ENCODE measurements at regions not wholly inside any gene's neighbourhood (a gene's known extent, or its start where the extent isn't known, plus 50 kb on each side); places are given as distances from the start of the nearest gene placed in this dataset.
"Not testable (repeated sequence)": the region's sequence is repeated elsewhere in the genome, so short reads cannot be mapped to it uniquely, and the experiment has no call there.

GRCh38 chr18:76610933-76611749 is 116.1 kb upstream of the ZNF516 start:
- ATAC-seq = no peak
- H3K4me3 Mint-ChIP-seq = no peak overlapping the region
- DNase-seq (ENCODE audit: low spot score) = no peak
- no peaks in the 10 kb centered on the region for H3K36me3 Mint-ChIP-seq
- H3K9me3 Mint-ChIP-seq = peaks cover 3% of the 10 kb centered on the region
- H3K4me1 Mint-ChIP-seq (ENCODE audit: low read depth in 2 of 2) = no peaks in the 10 kb centered on the region
- no peak overlapping the region for H3K27ac Mint-ChIP-seq
- H3K27me3 Mint-ChIP-seq = peaks cover 0 to 8% of the 10 kb centered on the region in 2 donors

- DNase-seq (ENCODE audit: low spot score) (no peak), ATAC-seq (no peak)
- peaks cover 3% of the 10 kb centered on the region for H3K9me3 Mint-ChIP-seq
- no peak overlapping the region for H3K27ac Mint-ChIP-seq
- H3K4me1 Mint-ChIP-seq (ENCODE audit: low read depth in 2 of 2) = no peaks in the 10 kb centered on the region
- no peak overlapping the region for H3K4me3 Mint-ChIP-seq
- H3K36me3 Mint-ChIP-seq = no peaks in the 10 kb centered on the region
- H3K27me3 Mint-ChIP-seq = peaks cover 0 to 8% of the 10 kb centered on the region in 2 donors
Observed at GRCh38 chr18:76610012-76610411, 115.0 kb upstream of the ZNF516 start.

- Mint-ChIP-seq H3K4me3 (no peak overlapping the region), H3K27ac (no peak overlapping the region), H3K4me1 (ENCODE audit: low read depth in 2 of 2) (no peaks in the 10 kb centered on the region), H3K9me3 (no peaks in the 10 kb centered on the region), H3K36me3 (no peaks in the 10 kb centered on the region), H3K27me3 (peaks cover 0 to 3% of the 10 kb centered on the region in 2 donors)
- ATAC-seq (no peak), DNase-seq (ENCODE audit: low spot score) (no peak)
Observed at GRCh38 chr18:76605341-76605929, 110.4 kb upstream of the ZNF516 start.

- Mint-ChIP-seq H3K27me3 (peaks cover 0 to 3% of the 10 kb centered on the region in 2 donors), H3K9me3 (no peaks in the 10 kb centered on the region), H3K4me3 (no peak overlapping the region), H3K4me1 (ENCODE audit: low read depth in 2 of 2) (no peaks in the 10 kb centered on the region), H3K36me3 (no peaks in the 10 kb centered on the region), H3K27ac (no peak overlapping the region)
- no peak for ATAC-seq
- DNase-seq (ENCODE audit: low spot score) = no peak
Observed at GRCh38 chr18:76604935-76605240, 109.8 kb upstream of the ZNF516 start.

GRCh38 chr18:76604108-76604934 is 109.3 kb upstream of the ZNF516 start:
- Mint-ChIP-seq H3K27me3 (peaks cover 0 to under 1% of the 10 kb centered on the region in 2 donors), H3K27ac (no peak overlapping the region), H3K36me3 (no peaks in the 10 kb centered on the region), H3K4me1 (ENCODE audit: low read depth in 2 of 2) (peaks cover under 1 to 3% of the 10 kb centered on the region in 2 donors), H3K4me3 (no peak overlapping the region), H3K9me3 (no peaks in the 10 kb centered on the region)
- no peak for ATAC-seq
- DNase-seq (ENCODE audit: low spot score) = no peak

DNA sequence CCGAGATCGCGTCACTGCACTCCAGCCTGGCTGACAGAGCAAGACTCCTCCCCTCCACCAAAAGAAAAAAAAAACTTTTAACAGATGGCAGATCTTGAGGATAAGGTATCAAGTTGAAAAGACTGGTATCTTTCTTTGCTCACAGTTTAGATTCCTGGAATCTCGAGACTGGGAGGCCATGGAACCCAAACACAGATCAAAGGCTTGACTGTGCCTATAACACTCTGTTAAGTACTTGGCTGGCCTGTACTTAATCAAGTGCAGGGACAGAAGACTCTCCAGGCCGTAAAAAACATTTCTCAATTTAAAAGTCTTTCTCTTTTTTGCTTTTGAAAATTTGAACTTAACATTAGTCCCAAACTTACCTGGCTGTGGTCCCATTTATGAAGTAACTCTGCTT is 107.1 kb upstream of the ZNF516 start:
- no peak for ATAC-seq
- H3K4me3 Mint-ChIP-seq = no peak overlapping the region

GRCh38 chr18:76600076-76600475 is 105.0 kb upstream of the ZNF516 start:
- H3K27ac Mint-ChIP-seq; H3K36me3 Mint-ChIP-seq; H3K4me1 Mint-ChIP-seq (ENCODE audit: low read depth in 2 of 2); ATAC-seq; H3K4me3 Mint-ChIP-seq; DNase-seq (ENCODE audit: low spot score); H3K9me3 Mint-ChIP-seq: not testable (repeated sequence)
- H3K27me3 Mint-ChIP-seq = peaks cover 1 to 23% of the 10 kb centered on the region in 2 donors

More for the DNA sequence above, 107.1 kb upstream of the ZNF516 start:
- no peak for DNase-seq (ENCODE audit: low spot score)
- Mint-ChIP-seq H3K36me3 (no peaks in the 10 kb centered on the region), H3K9me3 (no peaks in the 10 kb centered on the region), H3K4me1 (ENCODE audit: low read depth in 2 of 2) (peaks cover 7 to 9% of the 10 kb centered on the region in 2 donors), H3K27ac (no peak overlapping the region), H3K27me3 (peaks cover 0 to 15% of the 10 kb centered on the region in 2 donors)

- ATAC-seq (no peak), DNase-seq (ENCODE audit: low spot score) (no peak)
- Mint-ChIP-seq H3K4me1 (ENCODE audit: low read depth in 2 of 2) (peaks cover 7 to 11% of the 10 kb centered on the region in 2 donors), H3K4me3 (no peak overlapping the region), H3K27me3 (peaks cover 28 to 57% of the 10 kb centered on the region in 2 donors), H3K27ac (no peak overlapping the region), H3K36me3 (no peaks in the 10 kb centered on the region), H3K9me3 (no peaks in the 10 kb centered on the region)
Observed at GRCh38 chr18:76594966-76595365, 99.9 kb upstream of the ZNF516 start.

- no peak for ATAC-seq
- peaks cover 8 to 9% of the 10 kb centered on the region in 2 donors for H3K4me1 Mint-ChIP-seq (ENCODE audit: low read depth in 2 of 2)
Observed at GRCh38 chr18:76593843-76594242, 98.8 kb upstream of the ZNF516 start.

GRCh38 chr18:76592981-76593381 is 97.9 kb upstream of the ZNF516 start:
- DNase-seq (ENCODE audit: low spot score) (no peak), ATAC-seq (no peak)
- Mint-ChIP-seq H3K27me3 (peaks cover 41 to 63% of the 10 kb centered on the region in 2 donors), H3K9me3 (no peaks in the 10 kb centered on the region), H3K4me1 (ENCODE audit: low read depth in 2 of 2) (peaks cover 12 to 14% of the 10 kb centered on the region in 2 donors), H3K27ac (no peak overlapping the region), H3K4me3 (no peak overlapping the region), H3K36me3 (no peaks in the 10 kb centered on the region)

More at GRCh38 chr18:76593843-76594242, 98.8 kb upstream of the ZNF516 start:
- Mint-ChIP-seq H3K27me3 (peaks cover 38 to 63% of the 10 kb centered on the region in 2 donors), H3K9me3 (no peaks in the 10 kb centered on the region), H3K36me3 (no peaks in the 10 kb centered on the region), H3K4me3 (no peak overlapping the region), H3K27ac (no peak overlapping the region)
- DNase-seq (ENCODE audit: low spot score) = no peak

- Mint-ChIP-seq H3K9me3 (no peaks in the 10 kb centered on the region), H3K27ac (no peak overlapping the region), H3K27me3 (peaks cover 41 to 57% of the 10 kb centered on the region in 2 donors), H3K4me3 (no peak overlapping the region), H3K4me1 (ENCODE audit: low read depth in 2 of 2) (peaks cover 12 to 14% of the 10 kb centered on the region in 2 donors), H3K36me3 (no peaks in the 10 kb centered on the region)
- ATAC-seq = no peak
- no peak for DNase-seq (ENCODE audit: low spot score)
Observed at GRCh38 chr18:76592096-76592495, 97.1 kb upstream of the ZNF516 start.

GRCh38 chr18:76589866-76590265 is 94.8 kb upstream of the ZNF516 start:
- Mint-ChIP-seq H3K4me1 (ENCODE audit: low read depth in 2 of 2) (peaks cover 12 to 14% of the 10 kb centered on the region in 2 donors), H3K27me3 (peaks cover 41 to 51% of the 10 kb centered on the region in 2 donors), H3K9me3 (no peaks in the 10 kb centered on the region), H3K36me3 (no peaks in the 10 kb centered on the region), H3K27ac (no peak overlapping the region), H3K4me3 (no peak overlapping the region)
- ATAC-seq (no peak), DNase-seq (ENCODE audit: low spot score) (no peak)

DNA sequence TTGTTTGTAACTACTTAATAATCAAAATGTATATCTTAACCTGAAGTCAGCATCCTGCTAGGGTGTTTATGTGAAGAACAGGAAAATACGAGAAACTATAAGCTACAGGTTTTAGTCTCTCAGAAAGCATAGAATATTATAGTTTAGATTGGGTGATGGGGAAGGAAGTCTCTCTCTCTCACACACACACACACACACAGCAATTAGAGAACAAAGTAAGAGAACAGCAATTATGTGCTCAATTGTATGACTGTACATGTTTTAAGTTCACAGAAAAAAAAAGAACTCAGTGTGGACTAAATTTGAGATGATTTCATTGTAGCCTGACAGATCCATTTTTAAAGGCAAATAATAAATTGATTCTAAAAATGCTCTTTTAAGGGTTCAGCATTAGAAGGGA is 94.3 kb upstream of the ZNF516 start:
- Mint-ChIP-seq H3K4me1 (ENCODE audit: low read depth in 2 of 2) (peaks cover 12 to 14% of the 10 kb centered on the region in 2 donors), H3K9me3 (no peaks in the 10 kb centered on the region), H3K27ac (peak overlapping the region in 1 of 2 donors; percentile 22), H3K27me3 (peaks cover 36 to 46% of the 10 kb centered on the region in 2 donors), H3K4me3 (peak overlapping the region; percentile 78), H3K36me3 (no peaks in the 10 kb centered on the region)
- ATAC-seq (no peak), DNase-seq (ENCODE audit: low spot score) (no peak)
